Left lobe of liver (tissue), 2 donors: ENCODE measurements at regions not wholly inside any gene's neighbourhood (a gene's known extent, or its start where the extent isn't known, plus 50 kb on each side); places are given as distances from the start of the nearest gene placed in this dataset.
"Not testable (repeated sequence)": the region's sequence is repeated elsewhere in the genome, so short reads cannot be mapped to it uniquely, and the experiment has no call there.

Experiments used
- ATAC-seq: fragments of 200-7000 bp; cut with Tn5 transposase; one replicate; pipeline ENCODE4 v1.9.1; 2020; ENCODE audit warnings: mild to moderate bottlenecking, moderate library complexity
- DNase-seq: peaks from one replicate; pipeline ENCODE4 v3.0.0-alpha.2; 2020; ENCODE audit warnings: low spot score
- donor health status: DM: no; HTN: no; CAD: no; lungs with moderate emphysema.
- donor health status: DM: no; HTN: yes; CAD: no.

DNA sequence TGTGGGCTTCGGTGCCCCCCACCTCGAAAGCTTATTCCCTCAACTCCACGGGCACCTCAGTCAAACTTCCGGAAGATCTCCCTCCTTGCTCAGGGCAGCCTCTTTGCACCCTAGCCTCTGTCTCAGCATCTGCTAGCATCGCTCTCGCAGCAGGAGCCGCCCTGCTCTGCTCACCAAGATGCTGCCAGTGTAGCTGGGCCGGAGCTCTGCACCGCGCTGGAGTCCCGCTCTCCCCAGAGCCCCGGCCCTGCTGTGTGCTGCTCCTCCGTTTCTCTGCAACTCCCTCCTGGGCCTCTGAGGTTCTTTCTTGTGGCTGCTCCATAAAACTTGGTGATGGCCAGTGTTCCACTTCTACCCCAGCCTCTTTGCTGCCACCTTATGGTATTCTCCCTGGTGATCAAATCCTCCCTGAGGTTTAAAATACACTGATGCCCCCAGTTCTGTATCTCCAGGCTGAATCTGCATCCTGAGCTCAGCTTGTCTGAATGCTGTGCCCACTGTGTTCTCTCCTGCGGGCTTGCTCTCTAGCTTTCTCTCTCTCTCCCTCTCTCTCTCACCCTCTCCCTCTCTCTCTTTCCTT, 198.0 kb downstream of the UQCRFS1 start:
- ATAC-seq, result no peak
- DNase-seq, result no peak

DNA sequence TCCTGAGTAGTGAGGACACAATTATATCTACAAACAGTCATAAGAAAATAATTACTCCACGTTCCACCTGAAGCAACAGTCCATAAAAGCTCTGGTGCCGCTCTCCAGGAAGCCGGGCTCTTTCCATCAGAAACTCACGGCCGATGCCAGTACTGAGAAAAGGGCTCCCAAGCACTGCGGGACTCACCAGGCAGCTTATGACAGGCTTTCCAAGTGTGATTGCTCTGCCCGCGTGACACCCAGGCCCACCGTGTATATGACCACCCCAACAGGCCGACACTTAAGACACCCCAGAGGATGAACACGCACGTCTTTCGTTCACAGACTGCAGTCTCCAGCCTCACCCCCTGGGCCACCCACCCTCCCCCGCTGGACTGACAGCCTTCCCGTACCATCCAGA, 199.0 kb downstream of the UQCRFS1 start:
- ATAC-seq, result no peak

DNA sequence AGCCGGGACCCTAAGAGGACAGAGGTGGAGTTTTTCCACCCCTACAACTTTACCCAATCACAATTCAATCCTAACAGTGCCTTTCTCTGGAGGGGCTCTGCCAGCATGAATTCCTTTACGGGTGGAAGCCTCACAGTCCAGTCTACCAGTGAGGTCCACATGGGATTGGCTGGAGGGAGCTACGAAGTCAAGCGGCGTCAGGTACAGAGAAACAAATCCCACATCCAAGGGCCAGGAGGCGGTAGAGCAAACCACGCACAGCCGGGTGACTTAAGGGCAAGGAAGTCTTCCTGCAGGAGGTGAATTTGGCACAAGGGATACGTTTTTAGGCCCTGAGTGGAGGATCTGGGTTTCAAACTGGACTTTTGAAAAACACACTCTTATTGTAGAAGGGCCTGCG, 199.6 kb downstream of the UQCRFS1 start:
- DNase-seq (no peak), ATAC-seq (no peak)

More for the DNA sequence above, 199.0 kb downstream of the UQCRFS1 start:
- no peak for DNase-seq

DNA sequence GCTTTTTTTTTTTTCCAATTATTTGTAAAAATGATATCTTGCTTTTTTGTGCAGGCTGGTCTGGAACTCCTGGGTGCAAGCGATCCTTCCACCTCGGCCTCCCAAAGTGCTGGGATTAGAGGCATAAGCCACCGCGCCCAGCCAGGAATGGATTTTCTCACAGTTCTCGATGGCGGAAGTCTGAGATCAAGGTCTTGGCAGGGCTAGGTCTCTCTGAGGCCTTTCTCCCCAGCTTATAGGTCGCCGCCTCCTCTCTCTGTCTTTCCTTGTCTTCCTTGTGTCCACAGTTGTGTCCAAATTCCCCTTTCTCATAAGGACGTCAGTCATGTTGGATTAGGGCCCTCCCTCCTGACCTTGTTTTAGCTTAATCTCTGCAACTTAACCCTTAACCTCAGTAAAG, 200.5 kb downstream of the UQCRFS1 start:
- ATAC-seq, result no peak

DNA sequence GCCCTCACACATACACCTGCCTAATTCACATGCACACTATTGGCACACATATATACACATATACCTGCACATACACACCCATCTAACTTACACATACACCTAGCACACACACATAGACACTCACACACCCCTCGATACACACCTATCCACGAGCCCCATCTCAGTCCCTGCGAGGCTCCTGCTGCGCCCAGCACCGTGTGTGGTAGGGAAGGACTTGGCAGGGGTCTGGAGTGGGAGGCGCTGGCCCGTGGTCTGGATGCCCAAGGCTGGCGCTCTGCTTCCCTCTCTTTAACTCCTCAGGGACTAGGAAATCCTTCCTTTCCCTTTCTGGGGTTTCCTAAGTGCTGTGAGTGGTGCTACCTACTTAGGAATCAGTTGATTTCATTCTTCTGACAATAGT, 202.7 kb downstream of the UQCRFS1 start:
- ATAC-seq, result no peak
- DNase-seq, result no peak

More for the DNA sequence above, 200.5 kb downstream of the UQCRFS1 start:
- no peak for DNase-seq

GRCh38 chr19:29006057-29006735, 206.8 kb downstream of the UQCRFS1 start:
- DNase-seq (no peak), ATAC-seq (no peak)

DNA sequence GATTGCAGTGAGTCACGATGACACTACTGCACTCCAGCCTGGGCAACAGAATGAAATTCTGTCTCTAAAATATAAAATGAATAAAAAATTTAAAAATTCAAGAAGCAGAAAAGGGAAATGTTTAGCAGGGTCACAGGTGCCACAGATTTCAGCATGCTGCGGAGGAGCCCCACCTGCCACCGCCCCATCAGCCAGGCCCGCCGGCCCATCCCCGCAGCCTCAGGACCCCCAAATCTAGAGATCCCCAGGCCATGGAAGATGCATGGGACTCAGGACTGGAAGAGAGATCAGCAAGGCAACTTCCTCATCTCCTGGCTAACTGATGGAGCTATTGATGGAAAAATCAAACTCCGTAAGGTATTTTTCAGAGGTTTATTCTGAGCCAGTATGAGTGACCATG, 208.2 kb downstream of the UQCRFS1 start:
- DNase-seq (no peak), ATAC-seq (no peak)

DNA sequence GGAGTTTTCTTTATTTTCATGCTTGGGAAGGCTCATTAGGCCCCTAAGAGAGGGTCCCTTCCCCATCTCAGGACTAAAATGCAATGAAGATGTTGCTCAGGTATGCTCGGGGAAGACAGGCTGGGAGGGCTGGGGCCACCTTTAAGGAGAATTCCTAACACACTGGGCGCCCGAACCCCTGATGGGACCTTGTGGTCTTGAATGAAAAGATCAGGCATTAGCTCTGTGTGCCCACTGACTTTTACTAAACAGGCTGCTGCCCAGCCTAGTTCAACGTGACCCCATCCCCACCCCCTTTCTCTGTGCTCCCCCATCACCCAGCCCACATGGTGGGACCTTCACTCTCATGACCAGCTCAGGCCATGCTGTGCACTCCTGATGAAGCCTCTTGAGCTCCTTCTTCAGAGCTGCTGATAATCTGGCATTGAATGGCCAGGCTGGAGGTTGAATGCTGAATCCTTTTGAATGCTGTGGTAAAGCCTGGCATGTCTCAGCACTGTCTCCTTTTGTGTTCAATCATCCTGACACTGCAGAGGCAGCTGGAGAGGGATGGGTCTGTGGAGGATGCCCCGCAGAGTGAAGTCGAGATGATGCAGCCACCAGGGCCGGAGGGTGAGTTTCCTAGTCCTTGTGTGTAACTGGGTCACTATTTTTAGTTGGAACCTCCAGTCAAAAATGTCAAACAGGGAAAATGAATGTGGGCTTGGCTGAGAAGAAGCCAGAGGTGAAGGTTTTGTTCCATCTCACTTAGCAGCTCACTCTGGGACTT, 209.1 kb downstream of the UQCRFS1 start:
- ATAC-seq (no peak), DNase-seq (no peak)

- DNase-seq (no peak), ATAC-seq (no peak)
These were observed 210.6 kb downstream of the UQCRFS1 start for GRCh38 chr19:29002336-29002735.

- DNase-seq (no peak), ATAC-seq (no peak)
These were observed 211.2 kb downstream of the UQCRFS1 start for GRCh38 chr19:29001597-29002245.

GRCh38 chr19:29001141-29001581, 211.8 kb downstream of the UQCRFS1 start:
- no peak for ATAC-seq
- no peak for DNase-seq

DNA sequence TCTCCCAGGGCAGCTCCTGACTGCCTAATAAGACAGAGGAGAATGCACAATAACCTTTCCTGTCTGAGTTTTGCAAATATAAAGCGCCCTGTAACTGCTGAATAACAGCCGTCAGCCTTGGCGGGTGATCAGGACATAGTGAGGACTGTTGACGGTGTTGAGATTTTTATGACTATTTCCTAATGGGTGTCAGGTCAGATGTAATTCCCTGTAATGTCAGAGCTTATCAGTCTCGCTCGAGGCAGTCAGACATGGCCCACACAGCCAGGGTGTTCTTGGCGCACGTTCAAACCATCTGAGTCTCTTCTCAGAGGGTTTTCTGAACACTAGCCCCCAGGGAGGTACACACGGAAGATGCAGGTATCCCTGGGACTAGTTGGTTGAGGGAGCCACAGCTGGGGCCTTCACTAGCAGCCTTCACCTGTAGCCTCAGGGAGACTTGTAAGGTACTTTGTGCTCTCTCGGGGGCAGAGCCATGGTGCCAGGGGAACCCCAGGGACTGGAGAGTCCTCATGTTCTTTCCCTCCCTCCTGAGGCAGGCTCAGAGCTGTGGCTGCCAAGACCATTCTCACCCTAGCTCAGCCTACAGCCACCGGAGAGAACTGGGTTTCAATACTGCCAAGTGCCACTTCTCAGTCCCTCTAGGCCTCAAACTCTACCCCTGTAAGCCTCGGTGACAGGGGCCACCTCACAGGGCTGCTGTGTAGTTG, 213.1 kb downstream of the UQCRFS1 start:
- no peak for ATAC-seq
- DNase-seq, result no peak

GRCh38 chr19:28998974-28999373, 214.0 kb downstream of the UQCRFS1 start:
- DNase-seq, result no peak

DNA sequence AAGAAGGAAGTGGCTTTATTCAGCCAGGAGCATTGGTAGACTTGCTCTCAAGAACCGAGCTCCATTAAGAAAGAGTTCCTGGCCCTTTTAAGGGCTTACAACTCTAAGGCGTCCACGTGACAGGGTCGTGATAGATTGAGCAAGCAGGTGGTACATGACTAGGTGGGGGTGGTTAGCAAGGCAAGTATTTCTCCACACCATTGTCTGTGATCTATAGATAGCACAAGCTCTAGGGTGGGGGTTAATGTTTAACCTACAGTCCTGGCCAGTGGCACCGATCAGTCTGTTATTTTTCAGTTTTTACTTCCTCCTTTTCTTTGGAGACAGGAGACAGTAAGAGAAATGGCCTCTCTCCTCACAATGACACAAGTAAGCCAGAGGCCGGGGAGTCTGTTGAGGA, 215.1 kb downstream of the UQCRFS1 start:
- DNase-seq, result not testable (repeated sequence)
- ATAC-seq, result peak; percentile 13

More at GRCh38 chr19:28998974-28999373, 214.0 kb downstream of the UQCRFS1 start:
- no peak for ATAC-seq

DNA sequence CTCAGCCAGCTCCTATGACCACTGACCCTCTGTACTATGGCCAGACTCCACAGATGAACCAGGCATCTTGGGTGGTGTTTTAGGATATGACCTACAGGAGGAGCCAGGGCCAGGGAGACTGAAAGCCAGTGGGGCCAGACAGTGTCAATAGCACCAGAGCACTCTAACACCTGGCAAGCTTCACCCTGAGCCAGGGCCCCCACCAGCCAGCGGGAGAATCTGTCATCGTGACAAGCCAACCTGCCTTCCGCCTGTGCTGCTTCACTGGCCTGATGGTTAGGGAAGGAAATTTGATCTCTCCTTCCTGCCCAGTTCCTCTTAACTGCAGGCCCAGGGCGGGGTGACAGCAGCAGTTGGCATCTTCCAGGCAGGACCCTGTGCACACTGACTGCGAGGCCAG, 222.4 kb downstream of the UQCRFS1 start:
- ATAC-seq, result no peak
- DNase-seq, result no peak

DNA sequence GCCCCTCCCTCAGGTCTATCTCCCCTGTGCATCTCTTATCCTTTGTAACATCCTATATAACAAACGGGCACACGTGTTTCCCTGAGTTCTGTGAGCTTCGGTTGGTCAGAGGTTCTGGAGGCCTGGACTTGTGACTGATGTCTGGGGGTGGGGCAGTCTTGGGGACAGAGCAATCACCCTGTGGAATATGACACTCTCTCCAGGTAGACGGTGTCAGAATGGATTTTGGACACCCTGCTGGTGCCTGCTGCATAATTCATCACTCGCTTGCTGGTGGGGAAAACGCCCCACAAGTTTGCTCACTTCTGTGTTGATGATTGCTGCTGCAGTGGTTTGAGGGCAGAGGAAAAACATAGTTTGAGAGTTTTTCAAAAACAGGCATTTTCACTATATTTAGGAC, 223.2 kb downstream of the UQCRFS1 start:
- no peak for ATAC-seq
- DNase-seq, result no peak

GRCh38 chr19:28988066-28988465, 224.9 kb downstream of the UQCRFS1 start:
- DNase-seq (no peak), ATAC-seq (no peak)

GRCh38 chr19:28987177-28987576, 225.8 kb downstream of the UQCRFS1 start:
- no peak for DNase-seq
- no peak for ATAC-seq

- DNase-seq (no peak), ATAC-seq (no peak)
These were observed 227.8 kb downstream of the UQCRFS1 start for GRCh38 chr19:28985201-28985600.

DNA sequence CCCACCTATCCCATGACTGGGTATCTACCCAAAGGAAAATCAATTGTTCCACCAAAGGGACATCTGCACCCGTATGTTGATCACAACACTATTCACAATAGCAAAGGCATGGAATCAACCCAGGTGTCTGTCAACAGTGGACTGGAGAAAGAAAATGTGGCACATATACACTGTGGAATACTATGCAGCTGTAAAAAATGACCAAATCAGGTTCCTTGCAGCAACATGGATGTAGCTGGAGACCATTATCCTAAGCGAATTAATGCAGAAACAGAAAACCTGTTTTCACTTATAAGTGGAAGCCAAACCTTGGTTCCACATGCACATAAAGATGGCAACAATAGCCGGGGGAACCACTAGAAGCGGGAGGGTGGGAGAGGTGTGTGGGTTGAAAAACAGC, 228.6 kb downstream of the UQCRFS1 start:
- ATAC-seq, result no peak
- no peak for DNase-seq

- ATAC-seq, result no peak
- DNase-seq, result no peak
These were observed 229.5 kb downstream of the UQCRFS1 start for GRCh38 chr19:28983430-28983829.
